Stimulated activated CD8-positive, alpha-beta memory T cell treated with anti-CD3 and anti-CD28 coated beads, Interleukin-4, amount 100 ng/mL, for 4 hours (primary cell): ENCODE measurements at regions not wholly inside any gene's neighbourhood (a gene's known extent, or its start where the extent isn't known, plus 50 kb on each side); places are given as distances from the start of the nearest gene placed in this dataset.
"Not testable (repeated sequence)": the region's sequence is repeated elsewhere in the genome, so short reads cannot be mapped to it uniquely, and the experiment has no call there.

ENCODE experiments used
- DNase-seq, 2 donors: peaks; one replicate each; pipeline ENCODE4 v3.0.0-alpha.2; 2020; ENCODE audit warnings: low read depth in 2 of 2, low spot score in 1 of 2

- DNase-seq: no peak
Observed at GRCh38 chr2:16911746-16912145, 246.1 kb upstream of the CYRIA start.

- no peak for DNase-seq
Observed at GRCh38 chr2:16908656-16909055, 243.0 kb upstream of the CYRIA start.

- DNase-seq: no peak
Observed at GRCh38 chr2:16907645-16908282, 242.1 kb upstream of the CYRIA start.

GRCh38 chr2:16905325-16905724, 239.7 kb upstream of the CYRIA start:
- not testable (repeated sequence) for DNase-seq

- no peak for DNase-seq
Observed at GRCh38 chr2:16900405-16901025, 234.9 kb upstream of the CYRIA start.

GRCh38 chr2:16899958-16900357, 234.3 kb upstream of the CYRIA start:
- no peak for DNase-seq

GRCh38 chr2:16890081-16890480, 224.4 kb upstream of the CYRIA start:
- DNase-seq: no peak

GRCh38 chr2:16885027-16885426, 219.4 kb upstream of the CYRIA start:
- no peak for DNase-seq

GRCh38 chr2:16882706-16883105, 217.1 kb upstream of the CYRIA start:
- no peak for DNase-seq

- no peak for DNase-seq
Observed at GRCh38 chr2:16881122-16881521, 215.5 kb upstream of the CYRIA start.

GRCh38 chr2:16871411-16871810, 205.8 kb upstream of the CYRIA start:
- no peak for DNase-seq

- DNase-seq: no peak
Observed at GRCh38 chr2:16870491-16871076, 204.9 kb upstream of the CYRIA start.

GRCh38 chr2:16869711-16870110, 204.1 kb upstream of the CYRIA start:
- DNase-seq: no peak

GRCh38 chr2:16862471-16862870, 196.8 kb upstream of the CYRIA start:
- DNase-seq: no peak

- DNase-seq: no peak
Observed at GRCh38 chr2:16861530-16861929, 195.9 kb upstream of the CYRIA start.

GRCh38 chr2:16861111-16861510, 195.5 kb upstream of the CYRIA start:
- no peak for DNase-seq

- no peak for DNase-seq
Observed at GRCh38 chr2:16860627-16861026, 195.0 kb upstream of the CYRIA start.

GRCh38 chr2:16855183-16855582, 189.5 kb upstream of the CYRIA start:
- DNase-seq: no peak

- no peak for DNase-seq
Observed at GRCh38 chr2:16853088-16853487, 187.5 kb upstream of the CYRIA start.

- DNase-seq: no peak
Observed at GRCh38 chr2:16852651-16853050, 187.0 kb upstream of the CYRIA start.

- no peak for DNase-seq
Observed at GRCh38 chr2:16851126-16851525, 185.5 kb upstream of the CYRIA start.

GRCh38 chr2:16840496-16841172, 175.0 kb upstream of the CYRIA start:
- DNase-seq: no peak
